ENCODE measurements at regions not wholly inside any gene's neighbourhood (a gene's known extent, or its start where the extent isn't known, plus 50 kb on each side); places are given as distances from the start of the nearest gene placed in this dataset.

GRCh38 chr12:24278832-24279231 lies 329.4 kb upstream of the SOX5 start:
- ATAC-seq: no peak
- H3K27me3 Mint-ChIP-seq (ENCODE audit: low read depth): no peaks in the 10 kb centered on the region
- no peak for DNase-seq
- no peaks in the 10 kb centered on the region for H3K36me3 Mint-ChIP-seq (ENCODE audit: low read depth)
- no peaks in the 10 kb centered on the region for H3K9me3 Mint-ChIP-seq (ENCODE audit: insufficient read depth)
- H3K4me3 Mint-ChIP-seq: no peak overlapping the region
- no peak overlapping the region for H3K27ac Mint-ChIP-seq
- ChIA-PET POLR2A (no interaction called here), CTCF (no interaction called here)
- H3K4me1 Mint-ChIP-seq (ENCODE audit: low read depth): no peaks in the 10 kb centered on the region

- Mint-ChIP-seq H3K4me1 (ENCODE audit: low read depth) (no peaks in the 10 kb centered on the region), H3K9me3 (ENCODE audit: insufficient read depth) (no peaks in the 10 kb centered on the region), H3K27me3 (ENCODE audit: low read depth) (no peaks in the 10 kb centered on the region), H3K27ac (no peak overlapping the region), H3K4me3 (no peak overlapping the region), H3K36me3 (ENCODE audit: low read depth) (no peaks in the 10 kb centered on the region)
- ChIA-PET POLR2A (no interaction called here), CTCF (no interaction called here)
- ATAC-seq: no peak
- no peak for DNase-seq
Measured at GRCh38 chr12:24270965-24271364, 321.5 kb upstream of the SOX5 start.

- ChIA-PET POLR2A (no interaction called here), CTCF (no interaction called here)
- Mint-ChIP-seq H3K4me3 (no peak overlapping the region), H3K27ac (no peak overlapping the region), H3K27me3 (ENCODE audit: low read depth) (no peaks in the 10 kb centered on the region), H3K36me3 (ENCODE audit: low read depth) (no peaks in the 10 kb centered on the region), H3K4me1 (ENCODE audit: low read depth) (no peaks in the 10 kb centered on the region), H3K9me3 (ENCODE audit: insufficient read depth) (no peaks in the 10 kb centered on the region)
- ATAC-seq (no peak), DNase-seq (no peak)
Measured at GRCh38 chr12:24270464-24270863, 321.0 kb upstream of the SOX5 start.

GRCh38 chr12:24268663-24269186 lies 319.3 kb upstream of the SOX5 start:
- Mint-ChIP-seq H3K27ac (no peak overlapping the region), H3K4me1 (ENCODE audit: low read depth) (no peaks in the 10 kb centered on the region), H3K27me3 (ENCODE audit: low read depth) (no peaks in the 10 kb centered on the region), H3K36me3 (ENCODE audit: low read depth) (no peaks in the 10 kb centered on the region), H3K4me3 (no peak overlapping the region), H3K9me3 (ENCODE audit: insufficient read depth) (no peaks in the 10 kb centered on the region)
- DNase-seq: no peak
- no peak for ATAC-seq
- ChIA-PET CTCF (no interaction called here), POLR2A (no interaction called here)

GRCh38 chr12:24266982-24267381 lies 317.5 kb upstream of the SOX5 start:
- Mint-ChIP-seq H3K36me3 (ENCODE audit: low read depth) (no peaks in the 10 kb centered on the region), H3K27me3 (ENCODE audit: low read depth) (no peaks in the 10 kb centered on the region), H3K27ac (no peak overlapping the region), H3K9me3 (ENCODE audit: insufficient read depth) (no peaks in the 10 kb centered on the region), H3K4me3 (no peak overlapping the region), H3K4me1 (ENCODE audit: low read depth) (no peaks in the 10 kb centered on the region)
- ATAC-seq (no peak), DNase-seq (no peak)
- CTCF ChIA-PET: no interaction called here
- POLR2A ChIA-PET: no interaction called here

- ChIA-PET POLR2A (no interaction called here), CTCF (no interaction called here)
- no peaks in the 10 kb centered on the region for H3K36me3 Mint-ChIP-seq (ENCODE audit: low read depth)
- no peak for DNase-seq
- H3K4me3 Mint-ChIP-seq: no peak overlapping the region
- H3K9me3 Mint-ChIP-seq (ENCODE audit: insufficient read depth): no peaks in the 10 kb centered on the region
- no peak for ATAC-seq
- H3K27me3 Mint-ChIP-seq (ENCODE audit: low read depth): no peaks in the 10 kb centered on the region
- H3K27ac Mint-ChIP-seq: no peak overlapping the region
- no peaks in the 10 kb centered on the region for H3K4me1 Mint-ChIP-seq (ENCODE audit: low read depth)
Measured at GRCh38 chr12:24256684-24257083, 307.2 kb upstream of the SOX5 start.

- POLR2A ChIA-PET: no interaction called here
- no peaks in the 10 kb centered on the region for H3K36me3 Mint-ChIP-seq (ENCODE audit: low read depth)
- H3K4me1 Mint-ChIP-seq (ENCODE audit: low read depth): no peaks in the 10 kb centered on the region
- no peaks in the 10 kb centered on the region for H3K27me3 Mint-ChIP-seq (ENCODE audit: low read depth)
- ATAC-seq (no peak), DNase-seq (no peak)
- CTCF ChIA-PET: no interaction called here
- no peaks in the 10 kb centered on the region for H3K9me3 Mint-ChIP-seq (ENCODE audit: insufficient read depth)
- no peak overlapping the region for H3K4me3 Mint-ChIP-seq
- H3K27ac Mint-ChIP-seq: no peak overlapping the region
Measured at GRCh38 chr12:24255920-24256665, 306.6 kb upstream of the SOX5 start.

GRCh38 chr12:24252602-24253001 lies 303.1 kb upstream of the SOX5 start:
- no peaks in the 10 kb centered on the region for H3K9me3 Mint-ChIP-seq (ENCODE audit: insufficient read depth)
- H3K4me3 Mint-ChIP-seq: no peak overlapping the region
- H3K27ac Mint-ChIP-seq: no peak overlapping the region
- no peaks in the 10 kb centered on the region for H3K27me3 Mint-ChIP-seq (ENCODE audit: low read depth)
- ATAC-seq: no peak
- CTCF ChIA-PET: no interaction called here
- POLR2A ChIA-PET: no interaction called here
- no peaks in the 10 kb centered on the region for H3K36me3 Mint-ChIP-seq (ENCODE audit: low read depth)
- H3K4me1 Mint-ChIP-seq (ENCODE audit: low read depth): no peaks in the 10 kb centered on the region
- DNase-seq: no peak

GRCh38 chr12:24246934-24247333 lies 297.5 kb upstream of the SOX5 start:
- DNase-seq (no peak), ATAC-seq (no peak)
- H3K27me3 Mint-ChIP-seq (ENCODE audit: low read depth): no peaks in the 10 kb centered on the region

GRCh38 chr12:24246376-24246775 lies 296.9 kb upstream of the SOX5 start:
- Mint-ChIP-seq H3K4me3 (no peak overlapping the region), H3K36me3 (ENCODE audit: low read depth) (no peaks in the 10 kb centered on the region), H3K9me3 (ENCODE audit: insufficient read depth) (no peaks in the 10 kb centered on the region), H3K4me1 (ENCODE audit: low read depth) (no peaks in the 10 kb centered on the region), H3K27ac (no peak overlapping the region), H3K27me3 (ENCODE audit: low read depth) (no peaks in the 10 kb centered on the region)
- ChIA-PET CTCF (no interaction called here), POLR2A (no interaction called here)
- ATAC-seq (no peak), DNase-seq (no peak)

More at GRCh38 chr12:24246934-24247333, 297.5 kb upstream of the SOX5 start:
- Mint-ChIP-seq H3K9me3 (ENCODE audit: insufficient read depth) (no peaks in the 10 kb centered on the region), H3K4me1 (ENCODE audit: low read depth) (no peaks in the 10 kb centered on the region), H3K4me3 (no peak overlapping the region), H3K36me3 (ENCODE audit: low read depth) (no peaks in the 10 kb centered on the region), H3K27ac (no peak overlapping the region)
- CTCF ChIA-PET: no interaction called here
- POLR2A ChIA-PET: no interaction called here

- DNase-seq (no peak), ATAC-seq (no peak)
- H3K27me3 Mint-ChIP-seq (ENCODE audit: low read depth): no peaks in the 10 kb centered on the region
- no peak overlapping the region for H3K27ac Mint-ChIP-seq
- no peak overlapping the region for H3K4me3 Mint-ChIP-seq
- CTCF ChIA-PET: no interaction called here
- POLR2A ChIA-PET: no interaction called here
- H3K9me3 Mint-ChIP-seq (ENCODE audit: insufficient read depth): no peaks in the 10 kb centered on the region
- H3K36me3 Mint-ChIP-seq (ENCODE audit: low read depth): no peaks in the 10 kb centered on the region
- no peaks in the 10 kb centered on the region for H3K4me1 Mint-ChIP-seq (ENCODE audit: low read depth)
Measured at GRCh38 chr12:24244801-24245200, 295.3 kb upstream of the SOX5 start.

GRCh38 chr12:24244231-24244630 lies 294.8 kb upstream of the SOX5 start:
- Mint-ChIP-seq H3K36me3 (ENCODE audit: low read depth) (no peaks in the 10 kb centered on the region), H3K4me3 (no peak overlapping the region), H3K27ac (no peak overlapping the region), H3K9me3 (ENCODE audit: insufficient read depth) (no peaks in the 10 kb centered on the region), H3K4me1 (ENCODE audit: low read depth) (no peaks in the 10 kb centered on the region), H3K27me3 (ENCODE audit: low read depth) (no peaks in the 10 kb centered on the region)
- DNase-seq: no peak
- no peak for ATAC-seq
- ChIA-PET POLR2A (no interaction called here), CTCF (no interaction called here)

GRCh38 chr12:24240707-24241106 lies 291.2 kb upstream of the SOX5 start:
- ChIA-PET POLR2A (no interaction called here), CTCF (no interaction called here)
- ATAC-seq: no peak
- Mint-ChIP-seq H3K9me3 (ENCODE audit: insufficient read depth) (no peaks in the 10 kb centered on the region), H3K27me3 (ENCODE audit: low read depth) (no peaks in the 10 kb centered on the region), H3K4me1 (ENCODE audit: low read depth) (no peaks in the 10 kb centered on the region), H3K36me3 (ENCODE audit: low read depth) (no peaks in the 10 kb centered on the region), H3K4me3 (no peak overlapping the region), H3K27ac (no peak overlapping the region)
- no peak for DNase-seq
